ENCODE measurements at regions not wholly inside any gene's neighbourhood (a gene's known extent, or its start where the extent isn't known, plus 50 kb on each side); places are given as distances from the start of the nearest gene placed in this dataset.

GRCh38 chr5:2188661-2189060 lies 305.9 kb upstream of the IRX4 start:
- Histone ChIP-seq H3K9me3 (ENCODE audit: control insufficient read depth, insufficient read depth, low read length) (no peaks in the 10 kb centered on the region), H4K20me1 (ENCODE audit: control insufficient read depth, insufficient read depth, low read depth, low read length) (no peaks in the 10 kb centered on the region), H3K4me3 (ENCODE audit: low read length) (no peak overlapping the region), H3K9me2 (replicated peaks; ENCODE audit: control insufficient read depth, low read length) (no peaks in the 10 kb centered on the region), H3K79me2 (ENCODE audit: control insufficient read depth, low read length) (no peaks in the 10 kb centered on the region), H3K27ac (ENCODE audit: low read depth, low read length) (no peak overlapping the region), H3K4me2 (ENCODE audit: low read length) (no peak overlapping the region), H3F3A (ENCODE audit: control insufficient read depth, insufficient read depth) (no peaks in the 10 kb centered on the region), H3K36me3 (ENCODE audit: control insufficient read depth, low read length) (no peaks in the 10 kb centered on the region), H3K4me1 (ENCODE audit: control insufficient read depth, low read length) (no peaks in the 10 kb centered on the region), H3K27me3 (ENCODE audit: control insufficient read depth, low read length) (no peaks in the 10 kb centered on the region)
- TF ChIP-seq EZH2phosphoT487 (IDR thresholded peaks at IDR 0.05; ENCODE audit: borderline replicate concordance, low read length) (no peak), CTCF (IDR thresholded peaks at IDR 0.05; ENCODE audit: low read depth, low read length, poor library complexity, severe bottlenecking) (no peak)

- no peak overlapping the region for H3K27ac ChIP-seq (ENCODE audit: low read depth, low read length)
- H3K27me3 ChIP-seq (ENCODE audit: control insufficient read depth, low read length) = no peaks in the 10 kb centered on the region
- no peaks in the 10 kb centered on the region for H3K9me3 ChIP-seq (ENCODE audit: control insufficient read depth, insufficient read depth, low read length)
- no peaks in the 10 kb centered on the region for H3K79me2 ChIP-seq (ENCODE audit: control insufficient read depth, low read length)
- no peak overlapping the region for H3K4me2 ChIP-seq (ENCODE audit: low read length)
- H4K20me1 ChIP-seq (ENCODE audit: control insufficient read depth, insufficient read depth, low read depth, low read length) = no peaks in the 10 kb centered on the region
- H3K4me3 ChIP-seq (ENCODE audit: low read length) = no peak overlapping the region
- TF ChIP-seq EZH2phosphoT487 (IDR thresholded peaks at IDR 0.05; ENCODE audit: borderline replicate concordance, low read length) (no peak), CTCF (IDR thresholded peaks at IDR 0.05; ENCODE audit: low read depth, low read length, poor library complexity, severe bottlenecking) (no peak)
- no peaks in the 10 kb centered on the region for H3K4me1 ChIP-seq (ENCODE audit: control insufficient read depth, low read length)
- H3K9me2 ChIP-seq (replicated peaks; ENCODE audit: control insufficient read depth, low read length) = no peaks in the 10 kb centered on the region
- no peaks in the 10 kb centered on the region for H3F3A ChIP-seq (ENCODE audit: control insufficient read depth, insufficient read depth)
- H3K36me3 ChIP-seq (ENCODE audit: control insufficient read depth, low read length) = no peaks in the 10 kb centered on the region
These were observed 305.4 kb upstream of the IRX4 start for GRCh38 chr5:2188137-2188536.

DNA sequence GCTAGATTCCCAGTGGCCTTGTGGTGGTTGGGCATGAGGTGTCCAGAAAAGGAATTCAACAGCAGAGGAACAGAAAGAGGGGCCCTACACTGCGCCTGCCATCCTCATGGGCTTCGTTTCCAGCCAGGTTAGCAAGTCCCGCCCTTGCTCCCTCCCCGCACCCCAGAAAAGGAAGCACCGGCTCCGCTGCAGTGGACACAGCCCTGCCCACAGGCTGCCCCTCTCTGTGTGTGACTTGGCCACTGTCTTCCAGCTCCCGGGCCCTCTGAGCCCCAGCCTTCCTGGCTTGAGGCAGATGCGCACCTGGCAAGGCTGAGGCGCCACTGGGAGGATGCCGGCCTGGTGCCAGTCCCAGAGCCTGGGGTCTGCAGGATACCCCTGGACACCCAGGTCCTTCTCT lies 305.0 kb upstream of the IRX4 start:
- TF ChIP-seq CTCF (IDR thresholded peaks at IDR 0.05; ENCODE audit: low read depth, low read length, poor library complexity, severe bottlenecking) = no peak
- H3K4me1 ChIP-seq (ENCODE audit: control insufficient read depth, low read length) = no peaks in the 10 kb centered on the region
- H3K27ac ChIP-seq (ENCODE audit: low read depth, low read length) = no peak overlapping the region
- H3K36me3 ChIP-seq (ENCODE audit: control insufficient read depth, low read length) = no peaks in the 10 kb centered on the region
- H3K9me3 ChIP-seq (ENCODE audit: control insufficient read depth, insufficient read depth, low read length) = no peaks in the 10 kb centered on the region
- no peaks in the 10 kb centered on the region for H3K27me3 ChIP-seq (ENCODE audit: control insufficient read depth, low read length)
- H3K9me2 ChIP-seq (replicated peaks; ENCODE audit: control insufficient read depth, low read length) = no peaks in the 10 kb centered on the region
- no peaks in the 10 kb centered on the region for H4K20me1 ChIP-seq (ENCODE audit: control insufficient read depth, insufficient read depth, low read depth, low read length)
- no peaks in the 10 kb centered on the region for H3K79me2 ChIP-seq (ENCODE audit: control insufficient read depth, low read length)
- H3F3A ChIP-seq (ENCODE audit: control insufficient read depth, insufficient read depth) = no peaks in the 10 kb centered on the region
- no peak overlapping the region for H3K4me2 ChIP-seq (ENCODE audit: low read length)
- H3K4me3 ChIP-seq (ENCODE audit: low read length) = no peak overlapping the region

DNA sequence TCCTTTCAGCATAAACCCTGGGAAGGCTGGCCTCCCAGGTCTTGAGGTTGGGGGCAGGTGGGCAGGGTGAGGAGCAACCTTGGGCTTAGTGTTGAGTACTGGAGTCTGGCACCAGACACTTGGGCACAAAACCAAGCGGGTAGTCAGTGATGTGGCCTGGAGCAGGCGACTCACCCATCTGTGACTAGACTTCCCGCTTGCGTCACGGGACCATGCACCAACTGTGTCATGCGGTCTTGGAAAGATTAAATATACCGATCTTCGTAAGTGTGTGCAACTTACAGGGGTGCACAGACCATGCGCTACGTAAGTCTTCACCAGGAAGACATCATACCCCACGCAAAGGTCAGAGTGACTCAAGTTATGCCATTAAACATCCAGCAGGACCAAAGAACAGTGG lies 304.4 kb upstream of the IRX4 start:
- no peaks in the 10 kb centered on the region for H3K9me3 ChIP-seq (ENCODE audit: control insufficient read depth, insufficient read depth, low read length)
- H4K20me1 ChIP-seq (ENCODE audit: control insufficient read depth, insufficient read depth, low read depth, low read length) = no peaks in the 10 kb centered on the region
- H3K27me3 ChIP-seq (ENCODE audit: control insufficient read depth, low read length) = no peaks in the 10 kb centered on the region
- H3K79me2 ChIP-seq (ENCODE audit: control insufficient read depth, low read length) = no peaks in the 10 kb centered on the region
- TF ChIP-seq EZH2phosphoT487 (IDR thresholded peaks at IDR 0.05; ENCODE audit: borderline replicate concordance, low read length) (no peak), CTCF (IDR thresholded peaks at IDR 0.05; ENCODE audit: low read depth, low read length, poor library complexity, severe bottlenecking) (no peak)
- no peak overlapping the region for H3K4me3 ChIP-seq (ENCODE audit: low read length)
- no peaks in the 10 kb centered on the region for H3K4me1 ChIP-seq (ENCODE audit: control insufficient read depth, low read length)
- H3K27ac ChIP-seq (ENCODE audit: low read depth, low read length) = no peak overlapping the region
- no peaks in the 10 kb centered on the region for H3K9me2 ChIP-seq (replicated peaks; ENCODE audit: control insufficient read depth, low read length)
- no peaks in the 10 kb centered on the region for H3K36me3 ChIP-seq (ENCODE audit: control insufficient read depth, low read length)
- no peak overlapping the region for H3K4me2 ChIP-seq (ENCODE audit: low read length)
- H3F3A ChIP-seq (ENCODE audit: control insufficient read depth, insufficient read depth) = no peaks in the 10 kb centered on the region

All from DOHH2 (cell line).